ENCODE measurements at regions not wholly inside any gene's neighbourhood (a gene's known extent, or its start where the extent isn't known, plus 50 kb on each side); places are given as distances from the start of the nearest gene placed in this dataset.

DNA sequence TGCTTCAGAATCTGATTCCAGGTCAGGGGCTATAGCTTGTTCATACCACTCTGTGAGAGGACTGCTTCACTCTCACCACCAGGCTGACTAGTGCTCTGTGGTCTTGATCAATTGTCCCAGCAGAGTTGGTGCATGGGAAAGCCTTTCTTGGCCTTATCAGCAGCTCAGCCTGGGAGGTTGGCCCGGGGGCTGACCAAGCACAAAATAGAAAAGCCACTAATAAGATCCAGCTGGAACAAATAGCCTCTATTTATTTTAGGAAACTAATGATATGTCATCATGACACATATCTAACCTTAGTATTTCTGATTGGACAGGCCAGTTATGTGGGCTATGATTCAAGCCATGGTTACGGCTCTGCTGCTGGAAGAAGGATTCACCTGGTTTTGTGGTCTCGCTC lies 134.2 kb downstream of the GDAP2 start:
- Histone ChIP-seq H3K27me3 (ENCODE audit: insufficient read depth, low read depth) (no peaks in the 10 kb centered on the region), H3K4me2 (no peak overlapping the region), H3K4me3 (IDR thresholded peaks at IDR 0.05; ENCODE audit: insufficient read depth, low read depth, low read length) (no peak overlapping the region), H3K27ac (no peak overlapping the region), H2AFZ (ENCODE audit: low read depth) (no peak overlapping the region), H3K4me1 (ENCODE audit: low read depth, poor library complexity, severe bottlenecking) (no peaks in the 10 kb centered on the region), H4K20me1 (ENCODE audit: insufficient read depth) (no peaks in the 10 kb centered on the region), H3K79me2 (ENCODE audit: insufficient read depth, low read depth) (no peaks in the 10 kb centered on the region), H3K9ac (no peak overlapping the region), H3K36me3 (ENCODE audit: insufficient read depth) (no peaks in the 10 kb centered on the region)
- TF ChIP-seq, protein P1, sequence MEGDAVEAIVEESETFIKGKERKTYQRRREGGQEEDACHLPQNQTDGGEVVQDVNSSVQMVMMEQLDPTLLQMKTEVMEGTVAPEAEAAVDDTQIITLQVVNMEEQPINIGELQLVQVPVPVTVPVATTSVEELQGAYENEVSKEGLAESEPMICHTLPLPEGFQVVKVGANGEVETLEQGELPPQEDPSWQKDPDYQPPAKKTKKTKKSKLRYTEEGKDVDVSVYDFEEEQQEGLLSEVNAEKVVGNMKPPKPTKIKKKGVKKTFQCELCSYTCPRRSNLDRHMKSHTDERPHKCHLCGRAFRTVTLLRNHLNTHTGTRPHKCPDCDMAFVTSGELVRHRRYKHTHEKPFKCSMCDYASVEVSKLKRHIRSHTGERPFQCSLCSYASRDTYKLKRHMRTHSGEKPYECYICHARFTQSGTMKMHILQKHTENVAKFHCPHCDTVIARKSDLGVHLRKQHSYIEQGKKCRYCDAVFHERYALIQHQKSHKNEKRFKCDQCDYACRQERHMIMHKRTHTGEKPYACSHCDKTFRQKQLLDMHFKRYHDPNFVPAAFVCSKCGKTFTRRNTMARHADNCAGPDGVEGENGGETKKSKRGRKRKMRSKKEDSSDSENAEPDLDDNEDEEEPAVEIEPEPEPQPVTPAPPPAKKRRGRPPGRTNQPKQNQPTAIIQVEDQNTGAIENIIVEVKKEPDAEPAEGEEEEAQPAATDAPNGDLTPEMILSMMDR (conservative IDR thresholded peaks at IDR 0.05; ENCODE audit: low read depth, low read length) = no peak

DNA sequence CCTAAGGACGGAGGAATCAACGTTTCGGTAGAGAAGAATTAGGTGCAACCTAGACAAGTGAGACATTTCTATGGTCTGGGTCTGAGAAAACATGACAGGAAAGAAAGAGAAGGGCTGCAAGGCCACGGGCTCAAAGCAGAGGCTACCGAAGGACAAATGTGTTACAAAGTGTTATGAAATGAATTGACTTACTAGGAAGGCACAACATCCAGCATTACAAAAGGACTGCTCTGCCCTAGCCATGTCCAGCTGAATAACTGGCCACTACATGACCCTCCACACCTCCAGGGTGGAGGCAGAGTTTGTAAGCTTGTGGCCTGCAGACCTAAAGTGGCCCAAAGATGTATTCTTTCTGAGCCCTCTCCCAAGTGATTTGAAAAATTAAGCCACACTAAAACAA lies 133.6 kb downstream of the GDAP2 start:
- TF ChIP-seq, protein P1 (conservative IDR thresholded peaks at IDR 0.05; ENCODE audit: low read depth, low read length) = no peak
- H3K4me2 ChIP-seq = no peak overlapping the region

GRCh38 chr1:117796226-117796625 lies 133.2 kb downstream of the GDAP2 start:
- H3K36me3 ChIP-seq (ENCODE audit: insufficient read depth) = no peaks in the 10 kb centered on the region
- no peak overlapping the region for H2AFZ ChIP-seq (ENCODE audit: low read depth)
- H3K4me3 ChIP-seq (IDR thresholded peaks at IDR 0.05; ENCODE audit: insufficient read depth, low read depth, low read length) = no peak overlapping the region
- TF ChIP-seq, protein P1 (conservative IDR thresholded peaks at IDR 0.05; ENCODE audit: low read depth, low read length) = no peak
- no peak overlapping the region for H3K4me2 ChIP-seq
- no peak overlapping the region for H3K9ac ChIP-seq
- H4K20me1 ChIP-seq (ENCODE audit: insufficient read depth) = no peaks in the 10 kb centered on the region
- no peaks in the 10 kb centered on the region for H3K79me2 ChIP-seq (ENCODE audit: insufficient read depth, low read depth)
- no peaks in the 10 kb centered on the region for H3K4me1 ChIP-seq (ENCODE audit: low read depth, poor library complexity, severe bottlenecking)
- H3K27me3 ChIP-seq (ENCODE audit: insufficient read depth, low read depth) = no peaks in the 10 kb centered on the region
- no peak overlapping the region for H3K27ac ChIP-seq

More for the DNA sequence above, 133.6 kb downstream of the GDAP2 start:
- H3K79me2 ChIP-seq (ENCODE audit: insufficient read depth, low read depth) = no peaks in the 10 kb centered on the region
- no peaks in the 10 kb centered on the region for H3K4me1 ChIP-seq (ENCODE audit: low read depth, poor library complexity, severe bottlenecking)
- H4K20me1 ChIP-seq (ENCODE audit: insufficient read depth) = no peaks in the 10 kb centered on the region
- no peaks in the 10 kb centered on the region for H3K36me3 ChIP-seq (ENCODE audit: insufficient read depth)
- no peak overlapping the region for H3K4me3 ChIP-seq (IDR thresholded peaks at IDR 0.05; ENCODE audit: insufficient read depth, low read depth, low read length)
- no peak overlapping the region for H2AFZ ChIP-seq (ENCODE audit: low read depth)
- no peaks in the 10 kb centered on the region for H3K27me3 ChIP-seq (ENCODE audit: insufficient read depth, low read depth)
- H3K9ac ChIP-seq = no peak overlapping the region
- H3K27ac ChIP-seq = no peak overlapping the region

DNA sequence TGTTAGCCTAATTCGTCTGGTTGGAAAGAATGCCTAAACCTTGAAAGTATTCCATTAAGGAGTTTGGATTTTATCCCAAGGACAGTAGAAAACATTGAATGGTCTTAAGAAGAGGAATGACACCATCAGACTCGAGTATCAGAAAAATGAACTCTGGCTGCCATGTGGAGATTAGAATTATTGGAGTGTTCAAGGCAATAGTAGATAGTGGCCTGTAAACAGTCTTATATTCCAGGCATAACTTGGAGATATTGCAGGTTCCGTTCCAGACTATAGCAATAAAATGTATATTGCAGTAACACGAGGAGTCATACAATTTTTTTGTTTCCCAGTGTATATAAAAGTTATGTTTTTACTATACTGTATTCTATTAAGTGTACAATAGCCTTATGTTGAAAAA lies 130.9 kb downstream of the GDAP2 start:
- Histone ChIP-seq H3K9ac (no peak overlapping the region), H4K20me1 (ENCODE audit: insufficient read depth) (no peaks in the 10 kb centered on the region), H3K4me3 (IDR thresholded peaks at IDR 0.05; ENCODE audit: insufficient read depth, low read depth, low read length) (no peak overlapping the region), H3K79me2 (ENCODE audit: insufficient read depth, low read depth) (no peaks in the 10 kb centered on the region), H3K4me1 (ENCODE audit: low read depth, poor library complexity, severe bottlenecking) (no peaks in the 10 kb centered on the region), H3K4me2 (no peak overlapping the region), H3K27ac (no peak overlapping the region), H3K36me3 (ENCODE audit: insufficient read depth) (no peaks in the 10 kb centered on the region), H3K27me3 (ENCODE audit: insufficient read depth, low read depth) (no peaks in the 10 kb centered on the region), H2AFZ (ENCODE audit: low read depth) (no peak overlapping the region)
- TF ChIP-seq, protein P1 (conservative IDR thresholded peaks at IDR 0.05; ENCODE audit: low read depth, low read length) = no peak
